ENCODE measurements at regions not wholly inside any gene's neighbourhood (a gene's known extent, or its start where the extent isn't known, plus 50 kb on each side); places are given as distances from the start of the nearest gene placed in this dataset.

DNA sequence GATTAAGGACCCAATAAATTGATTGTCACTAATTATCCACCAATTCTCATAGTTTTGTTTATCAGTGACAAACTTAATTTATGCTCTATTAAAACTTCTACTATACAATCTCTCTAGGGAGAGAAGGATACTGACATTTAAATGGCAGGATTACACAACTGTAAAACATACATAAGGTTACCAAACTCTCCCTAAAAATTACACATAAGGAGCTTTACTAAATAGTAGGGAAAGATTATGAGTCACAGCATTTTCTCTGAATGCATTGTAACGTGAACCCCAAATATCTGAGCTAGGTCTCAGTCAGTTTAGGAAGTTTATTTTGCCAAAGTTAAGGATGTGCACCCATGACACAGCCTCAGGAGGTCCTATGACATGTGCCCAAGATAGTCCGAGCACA, 2140.6 kb downstream of the NCAM2 start:
- H3K18ac ChIP-seq (ENCODE audit: extremely low read depth, low read length), result no peak overlapping the region
- no peak for FAIRE-seq
- no peak for DNase-seq (ENCODE audit: low read depth in 1 of 2, low spot score in 2 of 2)
- no peak overlapping the region for H3K56ac ChIP-seq (replicated peaks; ENCODE audit: insufficient read length, low read depth, low read length)
- no peaks in the 10 kb centered on the region for H3K4me1 ChIP-seq (replicated peaks in 1 of 4; ENCODE audit: control insufficient read depth in 3 of 4, insufficient read depth in 4 of 4, low read length in 3 of 4)
- no peak overlapping the region for H4K8ac ChIP-seq (ENCODE audit: extremely low read depth, insufficient read depth, low read length)
- TF ChIP-seq BCL11A (IDR thresholded peaks at IDR 0.05; ENCODE audit: low read depth in 2 of 2, low read length in 2 of 2), result no peak
- TF ChIP-seq GABPA (IDR thresholded peaks at IDR 0.05; ENCODE audit: borderline replicate concordance, insufficient read depth, low read length), result no peak
- TF ChIP-seq TEAD4 (IDR thresholded peaks at IDR 0.05; ENCODE audit: low read depth, low read length), result no peak
- TF ChIP-seq POU5F1 (IDR thresholded peaks at IDR 0.05; ENCODE audit: low read depth, low read length), result no peak
- TF ChIP-seq POLR2AphosphoS5 (IDR thresholded peaks at IDR 0.05; ENCODE audit: low read depth, low read length), result no peak
- no peak for TF ChIP-seq KDM4A (IDR thresholded peaks at IDR 0.05; ENCODE audit: low read depth, low read length, severe bottlenecking)
- TF ChIP-seq MAFK (IDR thresholded peaks at IDR 0.05; ENCODE audit: low read depth, low read length), result no peak
- no peak for TF ChIP-seq PHF8 (conservative IDR thresholded peaks at IDR 0.05; ENCODE audit: low read depth, low read length)
- TF ChIP-seq SP1 (IDR thresholded peaks at IDR 0.05; ENCODE audit: low read depth, low read length), result no peak
- no peak for TF ChIP-seq SIX5 (IDR thresholded peaks at IDR 0.05; ENCODE audit: low read depth, low read length)
- no peak for TF ChIP-seq BACH1 (IDR thresholded peaks at IDR 0.05; ENCODE audit: low read length)
- TF ChIP-seq CHD2 (IDR thresholded peaks at IDR 0.05; ENCODE audit: low read length), result no peak
- no peak for TF ChIP-seq NANOG (IDR thresholded peaks at IDR 0.05; ENCODE audit: insufficient read depth, low read depth, low read length, poor library complexity, severe bottlenecking)
- no peak overlapping the region for H4K91ac ChIP-seq (replicated peaks; ENCODE audit: insufficient read length, low read length)
- H2BK12ac ChIP-seq (ENCODE audit: low read depth, low read length), result no peak overlapping the region
- H4K5ac ChIP-seq (ENCODE audit: insufficient read length, low read depth, low read length), result no peak overlapping the region
- no peak overlapping the region for H3K14ac ChIP-seq (ENCODE audit: insufficient read length)
- ChIA-PET CTCF (ENCODE audit: partially characterized antibody) (interaction anchor here (1.4 kb wide), 1 partner anchor 10 kb away, joined by 4 read pairs; no protein-coding TSS in a partner anchor), POLR2A (ENCODE audit: partially characterized antibody) (no interaction called here)
- no peak overlapping the region for H3K4ac ChIP-seq (replicated peaks; ENCODE audit: insufficient read length, low read depth, low read length)
- no peak overlapping the region for H3K23ac ChIP-seq (ENCODE audit: insufficient read length)
- H3K9me3 ChIP-seq (ENCODE audit: insufficient read depth in 2 of 2, low read depth in 1 of 2, low read length in 1 of 2), result peaks cover 5 to 25% of the 10 kb centered on the region in 2 experiments
- no peak overlapping the region for H3K27ac ChIP-seq (ENCODE audit: low read depth, low read length)
- H2BK5ac ChIP-seq (ENCODE audit: low read depth, low read length), result no peak overlapping the region
- H3K23me2 ChIP-seq (ENCODE audit: low read depth, low read length), result no peaks in the 10 kb centered on the region
- H2BK120ac ChIP-seq (replicated peaks; ENCODE audit: low read depth, low read length), result no peak overlapping the region
- H3K79me1 ChIP-seq (ENCODE audit: low read depth, low read length), result no peaks in the 10 kb centered on the region
- 97% methylated on average over 2 of the region's 2 CpGs; no CpG with 5 or more reads in 1 of the 2 experiments for WGBS, 2 experiments (ENCODE audit: extremely low coverage in 1 of 2, insufficient coverage in 1 of 2, insufficient read length in 1 of 2, insufficient replicate concordance in 2 of 2, low coverage in 1 of 2, low lambda C conversion rate in 2 of 2, missing lambda C conversion rate in 1 of 2)
- H3K9ac ChIP-seq (replicated peaks in 1 of 4; ENCODE audit: extremely low read depth in 1 of 4, low read depth in 3 of 4, low read length in 3 of 4), result no peak overlapping the region
- no peak overlapping the region for H3K4me3 ChIP-seq (ENCODE audit: extremely low read depth in 1 of 4, insufficient read depth in 2 of 4, low read depth in 3 of 4, low read length in 4 of 4)
- H3K4me2 ChIP-seq (ENCODE audit: insufficient read depth in 1 of 2, low read depth in 2 of 2, low read length in 2 of 2), result no peak overlapping the region
- H3K36me3 ChIP-seq (ENCODE audit: control insufficient read depth in 2 of 4, insufficient read depth in 4 of 4, low read length in 3 of 4), result no peaks in the 10 kb centered on the region
- H4K20me1 ChIP-seq (replicated peaks in 1 of 2; ENCODE audit: control insufficient read depth in 1 of 2, insufficient read depth in 2 of 2, low read length in 2 of 2), result no peaks in the 10 kb centered on the region
- H2BK15ac ChIP-seq (ENCODE audit: low read length), result no peak overlapping the region
- no peak overlapping the region for H2BK20ac ChIP-seq (ENCODE audit: low read length)
- no peak overlapping the region for H2AFZ ChIP-seq (ENCODE audit: low read length)
- no peak overlapping the region for H2AK5ac ChIP-seq (ENCODE audit: low read depth, low read length)
- H3K79me2 ChIP-seq (ENCODE audit: control insufficient read depth in 1 of 2, insufficient read depth in 2 of 2, low read length in 2 of 2), result no peaks in the 10 kb centered on the region
- no peaks in the 10 kb centered on the region for H3K27me3 ChIP-seq (replicated peaks in 1 of 4; ENCODE audit: control insufficient read depth in 3 of 4, extremely low read depth in 1 of 4, insufficient read depth in 3 of 4, low read length in 3 of 4)

Measured in H1 (cell line).